ENCODE measurements at regions not wholly inside any gene's neighbourhood (a gene's known extent, or its start where the extent isn't known, plus 50 kb on each side); places are given as distances from the start of the nearest gene placed in this dataset.
"Not testable (repeated sequence)": the region's sequence is repeated elsewhere in the genome, so short reads cannot be mapped to it uniquely, and the experiment has no call there.

- Histone ChIP-seq H3K79me2 (ENCODE audit: insufficient read depth, low read length) (no peaks in the 10 kb centered on the region), H3K9me3 (ENCODE audit: insufficient read depth, low read depth, low read length) (no peaks in the 10 kb centered on the region), H3K9me2 (replicated peaks; ENCODE audit: low read depth, low read length) (no peaks in the 10 kb centered on the region), H2AFZ (ENCODE audit: low read length) (no peak overlapping the region), H3F3A (ENCODE audit: low read depth) (no peaks in the 10 kb centered on the region), H3K4me2 (ENCODE audit: low read depth, low read length, poor library complexity, severe bottlenecking) (no peak overlapping the region), H3K4me1 (ENCODE audit: insufficient read depth, low read length, poor library complexity, severe bottlenecking) (no peaks in the 10 kb centered on the region), H3K36me3 (ENCODE audit: insufficient read depth, low read length) (no peaks in the 10 kb centered on the region), H3K27me3 (ENCODE audit: insufficient read depth, low read length, poor library complexity, severe bottlenecking) (no peaks in the 10 kb centered on the region), H4K20me1 (ENCODE audit: insufficient read depth, low read length, poor library complexity, severe bottlenecking) (no peaks in the 10 kb centered on the region), H3K9ac (ENCODE audit: low read depth, low read length, poor library complexity, severe bottlenecking) (no peak overlapping the region), H3K4me3 (ENCODE audit: low read length, poor library complexity, severe bottlenecking) (no peak overlapping the region)
- no peak for TF ChIP-seq CTCF (conservative IDR thresholded peaks at IDR 0.05; ENCODE audit: low read length)
- TF ChIP-seq EZH2phosphoT487 (IDR thresholded peaks at IDR 0.05; ENCODE audit: borderline replicate concordance), result no peak
Measured at GRCh38 chr16:52298769-52299168, 248.2 kb downstream of the TOX3 start.

- H2AFZ ChIP-seq (ENCODE audit: low read length); H3K4me1 ChIP-seq (ENCODE audit: insufficient read depth, low read length, poor library complexity, severe bottlenecking); H3F3A ChIP-seq (ENCODE audit: low read depth); H3K4me2 ChIP-seq (ENCODE audit: low read depth, low read length, poor library complexity, severe bottlenecking); H3K27me3 ChIP-seq (ENCODE audit: insufficient read depth, low read length, poor library complexity, severe bottlenecking); H3K9me3 ChIP-seq (ENCODE audit: insufficient read depth, low read depth, low read length); H3K79me2 ChIP-seq (ENCODE audit: insufficient read depth, low read length); H3K36me3 ChIP-seq (ENCODE audit: insufficient read depth, low read length); H3K9ac ChIP-seq (ENCODE audit: low read depth, low read length, poor library complexity, severe bottlenecking); H4K20me1 ChIP-seq (ENCODE audit: insufficient read depth, low read length, poor library complexity, severe bottlenecking); H3K9me2 ChIP-seq (replicated peaks; ENCODE audit: low read depth, low read length); H3K4me3 ChIP-seq (ENCODE audit: low read length, poor library complexity, severe bottlenecking): not testable (repeated sequence)
Measured at GRCh38 chr16:52296706-52297315, 250.1 kb downstream of the TOX3 start.

GRCh38 chr16:52296076-52296475 lies 250.9 kb downstream of the TOX3 start:
- no peak overlapping the region for H3K9ac ChIP-seq (ENCODE audit: low read depth, low read length, poor library complexity, severe bottlenecking)
- no peaks in the 10 kb centered on the region for H3F3A ChIP-seq (ENCODE audit: low read depth)
- H3K79me2 ChIP-seq (ENCODE audit: insufficient read depth, low read length), result no peaks in the 10 kb centered on the region
- no peak overlapping the region for H2AFZ ChIP-seq (ENCODE audit: low read length)
- no peaks in the 10 kb centered on the region for H3K27me3 ChIP-seq (ENCODE audit: insufficient read depth, low read length, poor library complexity, severe bottlenecking)
- no peaks in the 10 kb centered on the region for H3K4me1 ChIP-seq (ENCODE audit: insufficient read depth, low read length, poor library complexity, severe bottlenecking)
- no peak overlapping the region for H3K4me3 ChIP-seq (ENCODE audit: low read length, poor library complexity, severe bottlenecking)
- no peaks in the 10 kb centered on the region for H3K36me3 ChIP-seq (ENCODE audit: insufficient read depth, low read length)
- H3K9me2 ChIP-seq (replicated peaks; ENCODE audit: low read depth, low read length), result no peaks in the 10 kb centered on the region
- no peaks in the 10 kb centered on the region for H3K9me3 ChIP-seq (ENCODE audit: insufficient read depth, low read depth, low read length)
- TF ChIP-seq EZH2phosphoT487 (IDR thresholded peaks at IDR 0.05; ENCODE audit: borderline replicate concordance), result no peak
- no peak for TF ChIP-seq CTCF (conservative IDR thresholded peaks at IDR 0.05; ENCODE audit: low read length)
- H4K20me1 ChIP-seq (ENCODE audit: insufficient read depth, low read length, poor library complexity, severe bottlenecking), result no peaks in the 10 kb centered on the region
- no peak overlapping the region for H3K4me2 ChIP-seq (ENCODE audit: low read depth, low read length, poor library complexity, severe bottlenecking)

GRCh38 chr16:52294660-52295059 lies 252.3 kb downstream of the TOX3 start:
- Histone ChIP-seq H3K27me3 (ENCODE audit: insufficient read depth, low read length, poor library complexity, severe bottlenecking) (no peaks in the 10 kb centered on the region), H3K79me2 (ENCODE audit: insufficient read depth, low read length) (no peaks in the 10 kb centered on the region), H3K9me3 (ENCODE audit: insufficient read depth, low read depth, low read length) (no peaks in the 10 kb centered on the region), H3K36me3 (ENCODE audit: insufficient read depth, low read length) (no peaks in the 10 kb centered on the region), H4K20me1 (ENCODE audit: insufficient read depth, low read length, poor library complexity, severe bottlenecking) (no peaks in the 10 kb centered on the region), H3K9ac (ENCODE audit: low read depth, low read length, poor library complexity, severe bottlenecking) (no peak overlapping the region), H3K9me2 (replicated peaks; ENCODE audit: low read depth, low read length) (no peaks in the 10 kb centered on the region), H3K4me1 (ENCODE audit: insufficient read depth, low read length, poor library complexity, severe bottlenecking) (no peaks in the 10 kb centered on the region), H3K4me2 (ENCODE audit: low read depth, low read length, poor library complexity, severe bottlenecking) (no peak overlapping the region), H2AFZ (ENCODE audit: low read length) (no peak overlapping the region), H3K4me3 (ENCODE audit: low read length, poor library complexity, severe bottlenecking) (no peak overlapping the region), H3F3A (ENCODE audit: low read depth) (no peaks in the 10 kb centered on the region)
- TF ChIP-seq CTCF (conservative IDR thresholded peaks at IDR 0.05; ENCODE audit: low read length) (no peak), EZH2phosphoT487 (IDR thresholded peaks at IDR 0.05; ENCODE audit: borderline replicate concordance) (no peak)
